IMR-90 (cell line): ENCODE measurements at regions not wholly inside any gene's neighbourhood (a gene's known extent, or its start where the extent isn't known, plus 50 kb on each side); places are given as distances from the start of the nearest gene placed in this dataset.
A peak's percentile ranks its signal among the peaks of the same experiment; 100 is the strongest.

Experiments used
- ATAC-seq: fragments of 200-7000 bp; cut with Tn5 transposase; 2 replicates; pipeline ENCODE4 v1.9.1; 2020; ENCODE audit warnings: low read depth, mild to moderate bottlenecking, moderate library complexity
- BruUV-seq: library from RNA; stranded (reverse); fragments of 400-500 nt; replicated peaks from 2 replicates; lab custom pipeline; 2021; lab: Mats Ljungman, UMichigan
- CTCF ChIA-PET: fragments of 300-600 bp; formaldehyde crosslinking; extraction: SDS; loops from one replicate; lab custom pipeline; 2021; ENCODE audit warnings: antibody characterized with exemption; lab: Yijun Ruan, JAX
- POLR2A ChIA-PET: fragments of 300-600 bp; sonication (Branson Sonifier 250); formaldehyde crosslinking; loops from one replicate; lab custom pipeline; 2022; ENCODE audit warnings: antibody characterized with exemption; ENCODE audit not compliant: unreplicated experiment; lab: Charles Lee
- DNase-seq: peaks from one replicate; pipeline ENCODE4 v3.0.0; 2013
- H2AFZ ChIP-seq: replicated peaks from 2 replicates; pipeline ENCODE3; 2013; ENCODE audit warnings: low read length, mild to moderate bottlenecking; ENCODE audit not compliant: poor library complexity
- H2AK5ac ChIP-seq: 2 replicates; pipeline ENCODE4 v1.6.1; 2013; ENCODE audit warnings: low read depth, low read length, inconsistent platforms
- H2AK9ac ChIP-seq: replicated peaks from 2 replicates; pipeline ENCODE3; 2013; ENCODE audit warnings: mild to moderate bottlenecking, low read depth, low read length, moderate library complexity; ENCODE audit not compliant: poor library complexity
- H2BK120ac ChIP-seq: 2 replicates; pipeline ENCODE4 v1.6.1; 2013; ENCODE audit warnings: low read depth, low read length, inconsistent platforms
- H2BK15ac ChIP-seq: 3 replicates; pipeline ENCODE4 v1.6.1; 2013; ENCODE audit warnings: low read depth, low read length, inconsistent platforms
- H2BK20ac ChIP-seq: 2 replicates; pipeline ENCODE4 v1.6.1; 2013; ENCODE audit warnings: low read depth, mild to moderate bottlenecking, inconsistent platforms, low read length, moderate library complexity
- H2BK5ac ChIP-seq: 2 replicates; pipeline ENCODE4 v1.6.1; 2013; ENCODE audit warnings: mild to moderate bottlenecking, low read depth, low read length, inconsistent platforms; ENCODE audit not compliant: poor library complexity, severe bottlenecking
- H3K14ac ChIP-seq: replicated peaks from 2 replicates; pipeline ENCODE4 v1.6.1; 2013; ENCODE audit warnings: low read depth, low read length, inconsistent platforms
- H3K18ac ChIP-seq: 2 replicates; pipeline ENCODE4 v1.6.1; 2013; ENCODE audit warnings: low read depth, low read length, control low read depth
- H3K23ac ChIP-seq: 2 replicates; pipeline ENCODE4 v1.6.1; 2013; ENCODE audit warnings: low read depth, low read length, inconsistent platforms
- H3K27ac ChIP-seq: 2 replicates; pipeline ENCODE4 v1.5.1; 2013; ENCODE audit warnings: mild to moderate bottlenecking, control low read depth, low read length; ENCODE audit not compliant: insufficient read depth
- H3K27me3 ChIP-seq: 2 replicates; pipeline ENCODE4 v1.6.1; 2013; ENCODE audit warnings: low read length; ENCODE audit not compliant: control insufficient read depth, insufficient read depth
- H3K36me3 ChIP-seq: 2 replicates; pipeline ENCODE4 v1.6.1; 2013; ENCODE audit warnings: low read length, mixed read lengths; ENCODE audit not compliant: control insufficient read depth, insufficient read depth
- H3K4ac ChIP-seq: 2 replicates; pipeline ENCODE4 v1.6.1; 2013; ENCODE audit warnings: low read depth, low read length, inconsistent platforms
- H3K4me1 ChIP-seq: 2 replicates; pipeline ENCODE4 v1.6.1; 2013; ENCODE audit warnings: low read length, mixed read lengths; ENCODE audit not compliant: control insufficient read depth, insufficient read depth
- H3K4me2 ChIP-seq: 2 replicates; pipeline ENCODE4 v1.6.1; 2013; ENCODE audit warnings: low read depth, mild to moderate bottlenecking, control low read depth, low read length, moderate library complexity
- H3K4me3 ChIP-seq: 2 replicates; pipeline ENCODE4 v1.5.1; 2013; ENCODE audit warnings: low read depth, mild to moderate bottlenecking, control low read depth, low read length, moderate library complexity; ENCODE audit not compliant: insufficient read depth
- H3K56ac ChIP-seq: 2 replicates; pipeline ENCODE4 v1.6.1; 2013; ENCODE audit warnings: low read length, inconsistent platforms; ENCODE audit not compliant: insufficient read depth; ENCODE audit errors: extremely low read depth
- H3K79me1 ChIP-seq, 2 experiments: 2 replicates each; pipeline ENCODE4 v1.6.1; 2013; ENCODE audit warnings: low read length in 2 of 2, inconsistent platforms in 1 of 2, low read depth in 1 of 2
- H3K9ac ChIP-seq: 2 replicates; pipeline ENCODE4 v1.6.1; 2013; ENCODE audit warnings: low read depth, low read length, control low read depth
- H3K9me1 ChIP-seq: 2 replicates; pipeline ENCODE4 v1.6.1; 2013; ENCODE audit warnings: low read length, inconsistent platforms; ENCODE audit not compliant: insufficient read depth
- H3K9me3 ChIP-seq: 2 replicates; pipeline ENCODE4 v1.6.1; 2013; ENCODE audit warnings: low read length; ENCODE audit not compliant: control insufficient read depth, insufficient read depth
- H4K20me1 ChIP-seq: 2 replicates; pipeline ENCODE4 v1.6.1; 2013; ENCODE audit warnings: low read length, inconsistent platforms; ENCODE audit not compliant: insufficient read depth
- H4K5ac ChIP-seq: 2 replicates; pipeline ENCODE4 v1.6.1; 2013; ENCODE audit warnings: mild to moderate bottlenecking, low read depth, low read length, control low read depth
- H4K8ac ChIP-seq, 2 experiments: 2 replicates each; pipeline ENCODE4 v1.6.1; 2013; ENCODE audit warnings: low read depth in 2 of 2, low read length in 2 of 2, control low read depth in 1 of 2, inconsistent platforms in 1 of 2
- H4K91ac ChIP-seq: 2 replicates; pipeline ENCODE4 v1.6.1; 2013; ENCODE audit warnings: low read depth, low read length, inconsistent platforms; ENCODE audit not compliant: insufficient read depth
- BHLHE40 ChIP-seq: fragments of 150-350 bp; IDR thresholded peaks from 2 replicates; pipeline ENCODE4 v1.6.1; 2016; ENCODE audit warnings: mild to moderate bottlenecking, low read depth, low read length
- CEBPB ChIP-seq: IDR thresholded peaks from 2 replicates; pipeline ENCODE4 v1.6.1; 2012; ENCODE audit warnings: low read depth, low read length, improper control_type of control experiment
- CHD1 ChIP-seq: IDR thresholded peaks from 2 replicates; pipeline ENCODE4 v1.6.1; 2012; ENCODE audit warnings: low read depth, low read length, improper control_type of control experiment
- CTCF ChIP-seq: conservative IDR thresholded peaks from 2 replicates; pipeline ENCODE4 v1.5.1; 2012; ENCODE audit warnings: mild to moderate bottlenecking, low read depth, low read length, improper control_type of control experiment
- ELK1 ChIP-seq: fragments of 150-350 bp; IDR thresholded peaks from 2 replicates; pipeline ENCODE4 v1.6.1; 2016; ENCODE audit warnings: low read depth, mild to moderate bottlenecking, low read length, moderate library complexity, borderline replicate concordance
- FOS ChIP-seq: fragments of 150-350 bp; IDR thresholded peaks from 2 replicates; pipeline ENCODE4 v1.6.1; 2016; ENCODE audit warnings: low read depth, low read length
- MAFK ChIP-seq: IDR thresholded peaks from 2 replicates; pipeline ENCODE4 v1.6.1; 2012; ENCODE audit warnings: low read depth, low read length, improper control_type of control experiment
- MAZ ChIP-seq: IDR thresholded peaks from 2 replicates; pipeline ENCODE4 v1.6.1; 2012; ENCODE audit warnings: low read depth, mild to moderate bottlenecking, low read length, improper control_type of control experiment, moderate library complexity, borderline replicate concordance
- NFE2L2 ChIP-seq: fragments of 150-350 bp; IDR thresholded peaks from 2 replicates; pipeline ENCODE4 v1.6.1; 2016; ENCODE audit warnings: low read depth, mild to moderate bottlenecking, low read length
- POLR2A ChIP-seq: IDR thresholded peaks from 2 replicates; pipeline ENCODE4 v1.6.1; 2012; ENCODE audit warnings: mild to moderate bottlenecking, low read depth, low read length
- RAD21 ChIP-seq: IDR thresholded peaks from 2 replicates; pipeline ENCODE4 v1.6.1; 2012; ENCODE audit warnings: low read length, improper control_type of control experiment
- RCOR1 ChIP-seq: IDR thresholded peaks from 2 replicates; pipeline ENCODE4 v1.6.1; 2012; ENCODE audit warnings: mild to moderate bottlenecking, low read length, improper control_type of control experiment; ENCODE audit not compliant: insufficient replicate concordance
- RFX5 ChIP-seq: IDR thresholded peaks from 2 replicates; pipeline ENCODE4 v1.8.0; 2012; ENCODE audit warnings: low read depth, mild to moderate bottlenecking, low read length, moderate library complexity
- SMC3 ChIP-seq: fragments of 150-350 bp; IDR thresholded peaks from 2 replicates; pipeline ENCODE4 v1.6.1; 2016; ENCODE audit warnings: low read depth, mild to moderate bottlenecking, antibody characterized with exemption, low read length, moderate library complexity
- USF2 ChIP-seq: fragments of 150-350 bp; IDR thresholded peaks from 2 replicates; pipeline ENCODE4 v1.6.1; 2017; ENCODE audit warnings: mild to moderate bottlenecking, antibody characterized with exemption, low read length, low read depth
- WGBS, 2 experiments: methylation state at CpG; one replicate each; pipeline versions ENCODE4 v1.1.5 to v1.1.7; 2013; ENCODE audit warnings: missing lambda C conversion rate in 2 of 2; ENCODE audit not compliant: insufficient read length in 1 of 2; ENCODE audit errors: extremely low coverage in 2 of 2; 5-methylcytosine and 5-hydroxymethylcytosine counted together
- dilution Hi-C: fragments of 300-500 bp; cut with HindIII; formaldehyde crosslinking; loops from one replicate; pipeline ENCODE4 v1.14.3; 2018; ENCODE audit warnings: low sequenced_read_pairs; ENCODE audit not compliant: unreplicated experiment
- in situ Hi-C: fragments of 300-500 bp; cut with MboI; formaldehyde crosslinking; loops from 3 replicates; pipeline ENCODE4 v1.14.3; 2019; ENCODE audit warnings: low sequenced_read_pairs, inconsistent platforms, mixed read lengths
- intact Hi-C: fragments of 100-400 bp; cut with micrococcal nuclease; formaldehyde crosslinking; loops from 2 replicates; pipeline ENCODE4 v1.10.0; 2022

- Histone ChIP-seq H4K5ac (no peak overlapping the region), H2BK120ac (no peak overlapping the region), H3K9me1 (peaks cover 7% of the 10 kb centered on the region; the same call in 1 of the 2 replicates), H3K27ac (no peak overlapping the region), H3K4me3 (no peak overlapping the region), H3K9me3 (no peaks in the 10 kb centered on the region), H3K14ac (no peak overlapping the region), H2BK15ac (no peak overlapping the region), H3K79me1 (no peaks in the 10 kb centered on the region), H3K56ac (no peak overlapping the region), H3K18ac (no peak overlapping the region), H3K36me3 (no peaks in the 10 kb centered on the region), H2BK20ac (no peak overlapping the region), H3K4me2 (no peak overlapping the region), H2AK9ac (no peak overlapping the region), H4K20me1 (no peaks in the 10 kb centered on the region), H4K91ac (no peak overlapping the region), H3K23ac (no peak overlapping the region), H3K4me1 (peaks cover 6% of the 10 kb centered on the region), H3K9ac (no peak overlapping the region), H2AFZ (no peak overlapping the region), H3K27me3 (no peaks in the 10 kb centered on the region; the same call in 1 of the 2 replicates), H3K4ac (no peak overlapping the region), H4K8ac (0 out of 4 replicates have a peak overlapping the region, but pooled peaks of 1 of the 2 experiments have one; percentile 57), H2AK5ac (no peak overlapping the region), H2BK5ac (no peak overlapping the region)
- CTCF ChIA-PET, result no interaction called here
- ATAC-seq (peak; percentile 38; the same call in 1 of the 2 replicates), DNase-seq (peak; percentile 26)
- in situ Hi-C loops, result no loop called here
- intact Hi-C loops, result no loop called here
- dilution Hi-C loops, result no loop called here
- no CpG with 5 or more reads among the region's 16 CpGs for WGBS, 2 experiments
- POLR2A ChIA-PET, result no interaction called here
- no TSS peak for BruUV-seq
- TF ChIP-seq POLR2A, result no peak
- no peak for TF ChIP-seq RFX5
- TF ChIP-seq CEBPB, result no peak
- TF ChIP-seq RAD21, result no peak
- no peak for TF ChIP-seq USF2
- TF ChIP-seq ELK1, result no peak
- no peak for TF ChIP-seq FOS
- no peak for TF ChIP-seq SMC3
- no peak for TF ChIP-seq RCOR1
- no peak for TF ChIP-seq CHD1
- no peak for TF ChIP-seq MAZ
- TF ChIP-seq BHLHE40, result no peak
- TF ChIP-seq NFE2L2, result no peak
- no peak for TF ChIP-seq CTCF
- TF ChIP-seq MAFK, result no peak
Measured at GRCh38 chr9:124137009-124137943, 120.5 kb upstream of the NEK6 start.
